ENCODE measurements at regions not wholly inside any gene's neighbourhood (a gene's known extent, or its start where the extent isn't known, plus 50 kb on each side); places are given as distances from the start of the nearest gene placed in this dataset.

DNA sequence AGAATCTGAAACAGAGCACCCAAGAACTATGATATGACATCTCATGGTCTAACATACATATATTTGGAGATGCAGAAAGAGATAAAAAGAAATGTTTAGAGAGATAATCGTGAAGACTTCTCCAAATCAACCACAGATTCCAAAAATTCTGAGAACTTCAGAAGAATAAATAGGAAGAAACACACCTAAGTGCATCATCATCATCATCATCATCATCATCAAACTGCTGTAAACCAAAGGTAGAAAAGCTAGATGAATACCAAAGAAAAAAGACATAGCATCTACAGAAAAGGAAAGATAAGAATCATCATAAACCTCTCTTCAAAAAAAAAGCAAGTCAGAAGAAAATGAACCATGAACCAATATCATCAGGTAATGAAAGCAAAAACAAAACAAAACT lies 124.2 kb downstream of the PPP1R3A start:
- intact Hi-C loops (cut with DNase I) = loop anchor here in 2 of 10 donors (5.0 to 10.0 kb wide), 2 partner anchors 98 to 120 kb away; partner anchors contain the start of gene PPP1R3A (in 1 of the 2)

DNA sequence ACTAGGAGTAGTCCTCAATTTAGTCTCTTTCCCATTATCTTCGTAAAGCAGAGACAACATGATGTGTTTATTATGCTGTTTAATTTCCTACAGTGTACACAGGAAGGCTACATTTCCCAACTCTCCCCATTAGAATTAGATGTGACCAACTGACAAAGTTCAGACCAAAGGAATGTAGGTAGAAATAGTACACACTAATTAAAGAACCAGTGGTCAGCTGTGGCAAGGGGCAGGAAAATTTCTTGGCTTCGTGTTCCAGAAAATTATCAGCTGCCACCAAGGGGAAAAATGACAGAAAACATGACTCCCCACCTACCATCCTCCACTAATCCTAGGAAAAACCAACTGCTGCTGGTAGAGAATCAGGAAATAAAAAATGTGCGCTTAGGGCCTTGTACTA lies 125.6 kb downstream of the PPP1R3A start:
- no peak for DNase-seq
- Histone ChIP-seq H3K36me3 (no peaks in the 10 kb centered on the region), H3K27me3 (no peaks in the 10 kb centered on the region), H3K9me3 (no peaks in the 10 kb centered on the region), H3K4me1 (peaks cover 0 to 13% (median 0%) of the 10 kb centered on the region in 9 donors), H3K4me3 (no peak overlapping the region), H3K27ac (no peak overlapping the region)
- intact Hi-C loops (cut with DNase I) = loop anchor here in 2 of 10 donors (5.0 to 10.0 kb wide), 2 partner anchors 99 to 122 kb away; partner anchors contain the start of gene PPP1R3A (in 1 of the 2)
- no peak for ATAC-seq
- TF ChIP-seq, protein P1, sequence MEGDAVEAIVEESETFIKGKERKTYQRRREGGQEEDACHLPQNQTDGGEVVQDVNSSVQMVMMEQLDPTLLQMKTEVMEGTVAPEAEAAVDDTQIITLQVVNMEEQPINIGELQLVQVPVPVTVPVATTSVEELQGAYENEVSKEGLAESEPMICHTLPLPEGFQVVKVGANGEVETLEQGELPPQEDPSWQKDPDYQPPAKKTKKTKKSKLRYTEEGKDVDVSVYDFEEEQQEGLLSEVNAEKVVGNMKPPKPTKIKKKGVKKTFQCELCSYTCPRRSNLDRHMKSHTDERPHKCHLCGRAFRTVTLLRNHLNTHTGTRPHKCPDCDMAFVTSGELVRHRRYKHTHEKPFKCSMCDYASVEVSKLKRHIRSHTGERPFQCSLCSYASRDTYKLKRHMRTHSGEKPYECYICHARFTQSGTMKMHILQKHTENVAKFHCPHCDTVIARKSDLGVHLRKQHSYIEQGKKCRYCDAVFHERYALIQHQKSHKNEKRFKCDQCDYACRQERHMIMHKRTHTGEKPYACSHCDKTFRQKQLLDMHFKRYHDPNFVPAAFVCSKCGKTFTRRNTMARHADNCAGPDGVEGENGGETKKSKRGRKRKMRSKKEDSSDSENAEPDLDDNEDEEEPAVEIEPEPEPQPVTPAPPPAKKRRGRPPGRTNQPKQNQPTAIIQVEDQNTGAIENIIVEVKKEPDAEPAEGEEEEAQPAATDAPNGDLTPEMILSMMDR (IDR thresholded peaks at IDR 0.05) = no peak
- 58 to 59% methylated on average over 3 of the region's 3 CpGs for WGBS, 2 donors

More for the DNA sequence above, 124.2 kb downstream of the PPP1R3A start:
- Histone ChIP-seq H3K4me3 (no peak overlapping the region), H3K27ac (no peak overlapping the region), H3K9me3 (no peaks in the 10 kb centered on the region), H3K36me3 (no peaks in the 10 kb centered on the region), H3K4me1 (peaks cover 0 to 13% (median 0%) of the 10 kb centered on the region in 9 donors), H3K27me3 (no peaks in the 10 kb centered on the region)
- TF ChIP-seq, protein P1 (IDR thresholded peaks at IDR 0.05) = no peak
- 76 to 80% methylated on average over 1 of the region's 1 CpG for WGBS, 2 donors
- ATAC-seq = no peak
- no peak for DNase-seq

DNA sequence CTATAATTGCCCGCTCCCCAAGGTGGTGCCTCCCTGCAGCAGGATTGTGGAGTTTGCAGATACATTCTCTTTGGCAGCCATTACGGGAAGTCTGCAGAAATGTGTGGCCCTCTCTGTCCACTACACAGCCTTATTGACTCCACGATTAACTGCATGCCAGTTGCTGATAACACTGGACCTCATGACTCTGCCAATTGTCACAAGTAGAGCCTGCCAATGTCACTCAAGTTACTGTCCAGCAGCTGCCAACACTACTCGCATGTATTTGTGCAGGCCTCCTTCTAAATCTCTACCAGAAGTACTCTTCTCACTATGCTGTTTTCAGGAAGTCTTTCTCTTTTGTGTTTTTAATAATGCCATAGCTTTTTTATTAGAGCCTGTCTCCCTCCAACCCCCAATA lies 128.8 kb downstream of the PPP1R3A start:
- WGBS, 2 donors = 35 to 45% methylated on average over 4 of the region's 4 CpGs
- no peaks in the 10 kb centered on the region for H3K9me3 ChIP-seq
- no peak overlapping the region for H3K4me3 ChIP-seq
- peak in 1 of 2 donors; percentile 62 for DNase-seq
- peak overlapping the region in 4 of 10 donors; percentile 21 to 65 (median 38) for H3K27ac ChIP-seq
- H3K27me3 ChIP-seq = no peaks in the 10 kb centered on the region
- intact Hi-C loops (cut with DNase I) = loop anchor here in 2 of 10 donors (5.0 to 10.0 kb wide), 2 partner anchors 102 to 125 kb away; partner anchors contain the start of gene PPP1R3A (in 1 of the 2)
- no peaks in the 10 kb centered on the region for H3K36me3 ChIP-seq
- peaks cover 0 to 13% (median 0%) of the 10 kb centered on the region in 9 donors for H3K4me1 ChIP-seq
- peak; percentile 90 to 100 (median 98) for ATAC-seq
- TF ChIP-seq, protein P1 (IDR thresholded peaks at IDR 0.05) = no peak

DNA sequence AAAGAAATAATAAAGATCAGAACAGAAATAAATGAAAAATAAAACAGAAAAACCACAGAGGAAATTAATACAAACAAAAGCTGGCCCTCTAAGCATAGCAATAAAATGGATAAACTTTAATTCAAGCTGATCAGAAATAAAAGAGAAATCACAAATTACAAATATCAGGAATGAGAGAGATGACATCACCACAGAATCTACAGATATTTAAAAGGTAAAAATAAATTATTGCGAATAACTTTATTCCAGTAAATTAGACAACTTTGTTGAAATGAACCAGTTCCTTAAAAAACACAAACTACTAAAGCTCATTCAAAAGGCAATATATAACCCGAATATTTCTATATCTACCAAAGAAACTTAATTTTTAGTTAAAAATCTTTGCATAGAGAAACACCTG lies 131.7 kb downstream of the PPP1R3A start:
- Histone ChIP-seq H3K4me3 (no peak overlapping the region), H3K27ac (no peak overlapping the region), H3K36me3 (no peaks in the 10 kb centered on the region), H3K9me3 (no peaks in the 10 kb centered on the region), H3K27me3 (no peaks in the 10 kb centered on the region), H3K4me1 (peaks cover 0 to 13% (median 0%) of the 10 kb centered on the region in 9 donors)
- TF ChIP-seq, protein P1 (IDR thresholded peaks at IDR 0.05) = no peak
- WGBS, 2 donors = 87 to 94% methylated on average over 2 of the region's 2 CpGs
- ATAC-seq = no peak
- intact Hi-C loops (cut with DNase I) = loop anchor here in 2 of 10 donors (5.0 kb wide), 1 partner anchor 130 kb away; the partner anchor contains the start of gene PPP1R3A (in 2 of the 2)
- DNase-seq = no peak
